ENCODE measurements at regions not wholly inside any gene's neighbourhood (a gene's known extent, or its start where the extent isn't known, plus 50 kb on each side); places are given as distances from the start of the nearest gene placed in this dataset.

DNA sequence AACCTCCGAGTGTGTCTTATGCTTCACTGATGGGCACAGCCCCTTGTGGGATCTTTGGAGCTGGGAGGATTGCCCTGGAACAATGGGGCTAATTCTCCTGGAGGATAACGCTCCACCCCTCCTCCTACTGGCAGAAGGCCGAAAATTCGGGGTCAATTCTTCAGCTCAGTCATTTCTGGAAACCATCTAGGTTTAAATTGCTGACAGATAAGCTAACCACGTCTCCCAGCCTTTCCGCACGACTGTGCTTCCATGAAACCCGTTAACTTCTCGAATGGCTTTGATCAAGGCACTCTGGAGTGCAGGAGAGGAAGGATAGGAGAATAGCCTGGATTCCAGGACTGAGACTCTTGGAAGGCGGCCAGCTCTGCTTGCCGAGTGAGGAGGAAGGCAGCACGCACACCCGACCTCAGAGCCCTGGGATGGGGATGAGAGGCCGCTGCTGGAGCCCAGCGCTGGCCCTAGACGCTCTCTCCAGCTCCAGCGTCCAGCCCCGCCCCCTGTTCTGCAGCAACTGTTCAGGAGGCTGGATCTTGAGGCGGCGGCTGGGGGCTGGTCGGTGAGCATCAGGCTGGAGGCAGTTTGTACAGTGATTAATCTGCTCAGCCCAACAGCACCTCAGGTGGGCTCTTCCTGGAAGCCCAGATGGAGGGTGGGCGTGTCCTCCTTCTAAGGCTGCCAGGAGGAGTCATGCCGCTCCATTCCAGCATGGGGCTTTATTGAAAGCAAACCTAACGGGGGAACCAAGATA lies 176.7 kb upstream of the NCAM1 start:
- FAIRE-seq (no peak), DNase-seq (ENCODE audit: insufficient read length, low spot score) (no peak)
- TF ChIP-seq SPI1 (IDR thresholded peaks at IDR 0.05; ENCODE audit: low read depth, low read length): no peak
- no peak for TF ChIP-seq POU2F2 (IDR thresholded peaks at IDR 0.05; ENCODE audit: low read depth, low read length)
- TF ChIP-seq TAF1 (IDR thresholded peaks at IDR 0.05; ENCODE audit: low read depth, low read length): no peak
- TF ChIP-seq POLR2AphosphoS5 (IDR thresholded peaks at IDR 0.05; ENCODE audit: low read depth, low read length): no peak
- TF ChIP-seq PAX5 (IDR thresholded peaks at IDR 0.05; ENCODE audit: insufficient read depth, low read length, severe bottlenecking): no peak
- no peak for TF ChIP-seq POLR2A (IDR thresholded peaks at IDR 0.05; ENCODE audit: low read depth, low read length)

GRCh38 chr11:112785149-112785548 lies 176.1 kb upstream of the NCAM1 start:
- FAIRE-seq: no peak
- DNase-seq (ENCODE audit: insufficient read length, low spot score): no peak
- TF ChIP-seq POLR2A (IDR thresholded peaks at IDR 0.05; ENCODE audit: low read depth, low read length): no peak

GRCh38 chr11:112785719-112786118 lies 175.5 kb upstream of the NCAM1 start:
- TF ChIP-seq POU2F2 (IDR thresholded peaks at IDR 0.05; ENCODE audit: low read depth, low read length) (no peak), SPI1 (IDR thresholded peaks at IDR 0.05; ENCODE audit: low read depth, low read length) (no peak), POLR2A (IDR thresholded peaks at IDR 0.05; ENCODE audit: low read depth, low read length) (no peak), PAX5 (IDR thresholded peaks at IDR 0.05; ENCODE audit: insufficient read depth, low read length, severe bottlenecking) (no peak), POLR2AphosphoS5 (IDR thresholded peaks at IDR 0.05; ENCODE audit: low read depth, low read length) (no peak), TAF1 (IDR thresholded peaks at IDR 0.05; ENCODE audit: low read depth, low read length) (no peak)
- FAIRE-seq (no peak), DNase-seq (ENCODE audit: insufficient read length, low spot score) (no peak)

- DNase-seq (ENCODE audit: insufficient read length, low spot score): no peak
- no peak for FAIRE-seq
- TF ChIP-seq POU2F2 (IDR thresholded peaks at IDR 0.05; ENCODE audit: low read depth, low read length) (no peak), POLR2A (IDR thresholded peaks at IDR 0.05; ENCODE audit: low read depth, low read length) (no peak), SPI1 (IDR thresholded peaks at IDR 0.05; ENCODE audit: low read depth, low read length) (no peak), PAX5 (IDR thresholded peaks at IDR 0.05; ENCODE audit: insufficient read depth, low read length, severe bottlenecking) (no peak), POLR2AphosphoS5 (IDR thresholded peaks at IDR 0.05; ENCODE audit: low read depth, low read length) (no peak), TAF1 (IDR thresholded peaks at IDR 0.05; ENCODE audit: low read depth, low read length) (no peak)
Observed at GRCh38 chr11:112786196-112786595, 175.0 kb upstream of the NCAM1 start.

GRCh38 chr11:112786886-112787530 lies 174.2 kb upstream of the NCAM1 start:
- TF ChIP-seq PAX5 (IDR thresholded peaks at IDR 0.05; ENCODE audit: insufficient read depth, low read length, severe bottlenecking): no peak
- no peak for TF ChIP-seq TAF1 (IDR thresholded peaks at IDR 0.05; ENCODE audit: low read depth, low read length)
- TF ChIP-seq POLR2A (IDR thresholded peaks at IDR 0.05; ENCODE audit: low read depth, low read length): no peak
- no peak for TF ChIP-seq POLR2AphosphoS5 (IDR thresholded peaks at IDR 0.05; ENCODE audit: low read depth, low read length)
- TF ChIP-seq SPI1 (IDR thresholded peaks at IDR 0.05; ENCODE audit: low read depth, low read length): no peak
- no peak for TF ChIP-seq POU2F2 (IDR thresholded peaks at IDR 0.05; ENCODE audit: low read depth, low read length)
- no peak for FAIRE-seq
- no peak for DNase-seq (ENCODE audit: insufficient read length, low spot score)

GRCh38 chr11:112789481-112789880 lies 171.7 kb upstream of the NCAM1 start:
- FAIRE-seq: no peak
- no peak for TF ChIP-seq POLR2A (IDR thresholded peaks at IDR 0.05; ENCODE audit: low read depth, low read length)
- TF ChIP-seq TAF1 (IDR thresholded peaks at IDR 0.05; ENCODE audit: low read depth, low read length): no peak
- TF ChIP-seq PAX5 (IDR thresholded peaks at IDR 0.05; ENCODE audit: insufficient read depth, low read length, severe bottlenecking): no peak
- no peak for DNase-seq (ENCODE audit: insufficient read length, low spot score)

DNA sequence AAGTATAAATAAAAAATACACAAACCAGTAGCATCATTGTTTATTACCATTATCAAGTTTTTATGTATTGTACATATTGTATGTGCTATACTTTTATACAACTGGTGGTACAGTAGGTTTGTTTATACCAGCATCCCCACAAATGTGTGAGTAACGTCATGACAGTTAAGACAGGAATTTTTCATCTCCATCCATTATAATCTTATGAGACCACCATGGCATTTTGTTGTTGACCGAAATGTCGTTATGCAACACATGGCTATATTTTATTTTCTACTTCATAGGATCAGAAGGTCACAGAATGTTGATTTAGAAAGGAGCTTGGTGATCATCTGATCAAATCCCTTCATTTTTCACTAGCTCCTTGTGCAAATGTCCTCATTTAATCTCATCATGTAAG lies 170.9 kb upstream of the NCAM1 start:
- no peak for TF ChIP-seq PAX5 (IDR thresholded peaks at IDR 0.05; ENCODE audit: insufficient read depth, low read length, severe bottlenecking)
- TF ChIP-seq POLR2A (IDR thresholded peaks at IDR 0.05; ENCODE audit: low read depth, low read length): no peak
- no peak for TF ChIP-seq POU2F2 (IDR thresholded peaks at IDR 0.05; ENCODE audit: low read depth, low read length)
- no peak for TF ChIP-seq TAF1 (IDR thresholded peaks at IDR 0.05; ENCODE audit: low read depth, low read length)
- TF ChIP-seq SPI1 (IDR thresholded peaks at IDR 0.05; ENCODE audit: low read depth, low read length): no peak
- TF ChIP-seq POLR2AphosphoS5 (IDR thresholded peaks at IDR 0.05; ENCODE audit: low read depth, low read length): no peak
- DNase-seq (ENCODE audit: insufficient read length, low spot score): no peak
- FAIRE-seq: no peak

GRCh38 chr11:112792070-112792469 lies 169.2 kb upstream of the NCAM1 start:
- DNase-seq (ENCODE audit: insufficient read length, low spot score): no peak
- FAIRE-seq: no peak
- TF ChIP-seq PAX5 (IDR thresholded peaks at IDR 0.05; ENCODE audit: insufficient read depth, low read length, severe bottlenecking) (no peak), POLR2A (IDR thresholded peaks at IDR 0.05; ENCODE audit: low read depth, low read length) (no peak), POU2F2 (IDR thresholded peaks at IDR 0.05; ENCODE audit: low read depth, low read length) (no peak), SPI1 (IDR thresholded peaks at IDR 0.05; ENCODE audit: low read depth, low read length) (no peak), TAF1 (IDR thresholded peaks at IDR 0.05; ENCODE audit: low read depth, low read length) (no peak), POLR2AphosphoS5 (IDR thresholded peaks at IDR 0.05; ENCODE audit: low read depth, low read length) (no peak)

DNA sequence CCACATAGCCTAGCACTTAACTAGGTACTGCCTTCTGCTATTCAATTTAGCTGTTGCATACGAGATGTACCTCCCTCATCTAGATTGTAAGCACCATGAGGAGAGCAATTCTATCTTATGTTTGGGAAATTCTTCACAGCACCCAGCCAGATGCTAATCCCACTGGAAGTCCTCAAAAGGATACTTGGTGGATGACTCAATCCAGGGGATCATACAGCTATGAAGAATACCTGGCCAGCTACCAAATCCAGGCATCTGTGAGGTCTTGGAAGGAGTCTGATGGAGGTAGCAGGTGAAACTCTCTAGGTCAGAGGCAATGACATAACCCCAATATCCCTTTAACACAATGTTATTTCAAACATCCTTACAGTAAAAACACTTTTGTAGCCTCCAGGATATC lies 167.8 kb upstream of the NCAM1 start:
- TF ChIP-seq POLR2A (IDR thresholded peaks at IDR 0.05; ENCODE audit: low read depth, low read length) (no peak), POLR2AphosphoS5 (IDR thresholded peaks at IDR 0.05; ENCODE audit: low read depth, low read length) (no peak), TAF1 (IDR thresholded peaks at IDR 0.05; ENCODE audit: low read depth, low read length) (no peak), PAX5 (IDR thresholded peaks at IDR 0.05; ENCODE audit: insufficient read depth, low read length, severe bottlenecking) (no peak), SPI1 (IDR thresholded peaks at IDR 0.05; ENCODE audit: low read depth, low read length) (no peak), POU2F2 (IDR thresholded peaks at IDR 0.05; ENCODE audit: low read depth, low read length) (no peak)
- DNase-seq (ENCODE audit: insufficient read length, low spot score) (no peak), FAIRE-seq (no peak)

Measured in GM12891 (cell line).